GM18858 (cell line): ENCODE measurements at regions not wholly inside any gene's neighbourhood (a gene's known extent, or its start where the extent isn't known, plus 50 kb on each side); places are given as distances from the start of the nearest gene placed in this dataset.
"Not testable (repeated sequence)": the region's sequence is repeated elsewhere in the genome, so short reads cannot be mapped to it uniquely, and the experiment has no call there.

Experiments
- ATAC-seq: cut with Tn5 transposase; IDR thresholded peaks from one replicate; pipeline ENCODE4 v1.9.1; 2021; ENCODE audit not compliant: unreplicated experiment

DNA sequence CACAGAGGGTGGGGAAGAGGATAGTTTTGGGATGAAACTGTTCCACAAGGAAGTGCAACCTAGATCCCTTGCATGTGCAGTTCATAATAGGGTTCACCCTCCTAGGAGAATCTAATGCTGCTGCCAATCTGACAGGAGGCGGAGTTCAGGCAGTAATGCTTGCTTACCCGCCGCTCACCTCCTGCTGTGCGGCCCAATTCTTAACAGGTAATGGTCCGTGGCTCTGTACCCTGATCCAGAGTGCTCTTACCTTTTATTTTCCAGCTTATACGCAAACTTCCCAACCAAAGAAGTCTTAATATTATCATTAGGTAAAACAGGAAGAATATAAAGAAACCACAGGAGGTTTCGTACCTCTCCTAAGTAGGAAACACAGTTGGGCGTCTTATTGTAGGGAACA lies 82.7 kb upstream of the CD302 start:
- ATAC-seq = no peak

GRCh38 chr2:159879051-159879604 lies 81.1 kb upstream of the CD302 start:
- peak; percentile 86 for ATAC-seq

DNA sequence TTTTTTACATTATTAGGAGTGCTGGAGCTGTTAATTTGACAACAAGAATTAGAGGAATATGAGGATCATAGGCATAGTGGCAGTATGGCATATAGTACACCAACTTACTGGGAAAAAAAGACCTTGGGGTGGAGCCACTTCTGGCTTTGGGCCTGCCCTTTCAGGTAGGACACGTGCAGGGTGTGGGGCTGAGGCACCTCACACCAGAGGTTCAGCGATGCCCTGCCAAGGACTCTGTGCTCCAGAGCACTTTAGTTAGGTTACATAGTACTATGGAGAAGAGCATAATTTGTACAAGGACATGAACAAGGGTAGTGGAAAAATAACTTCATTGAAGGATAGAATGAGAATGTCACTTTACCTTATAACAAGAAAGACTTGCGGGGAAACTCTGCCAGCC lies 77.1 kb upstream of the CD302 start:
- no peak for ATAC-seq

GRCh38 chr2:159873258-159873657 lies 75.2 kb upstream of the CD302 start:
- ATAC-seq = no peak

GRCh38 chr2:159872353-159872752 lies 74.3 kb upstream of the CD302 start:
- ATAC-seq = no peak

DNA sequence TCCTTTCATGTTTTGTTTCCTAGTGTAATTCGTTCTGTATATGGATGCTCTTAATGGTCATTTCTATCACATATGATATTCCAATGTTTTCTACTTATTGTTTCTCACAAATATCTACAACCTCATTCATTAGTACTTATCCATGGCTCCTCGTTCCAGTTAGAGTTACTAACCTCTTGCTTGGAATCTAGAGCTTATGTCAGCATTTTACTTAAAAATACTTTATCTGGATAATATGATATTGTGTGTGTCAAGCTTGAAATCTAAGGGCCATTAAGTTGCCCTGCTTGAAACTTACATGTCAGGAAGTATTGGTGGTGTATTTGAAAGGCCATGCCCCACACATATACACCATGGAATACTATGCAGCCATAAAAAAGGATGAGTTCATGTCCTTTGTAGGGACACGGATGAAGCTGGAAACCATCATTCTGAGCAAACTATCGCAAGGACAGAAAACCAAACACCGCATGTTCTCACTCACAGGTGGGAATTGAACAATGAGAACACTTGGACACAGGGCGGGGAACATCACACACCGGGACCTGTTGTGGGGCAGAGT lies 70.7 kb upstream of the CD302 start:
- ATAC-seq = not testable (repeated sequence)

DNA sequence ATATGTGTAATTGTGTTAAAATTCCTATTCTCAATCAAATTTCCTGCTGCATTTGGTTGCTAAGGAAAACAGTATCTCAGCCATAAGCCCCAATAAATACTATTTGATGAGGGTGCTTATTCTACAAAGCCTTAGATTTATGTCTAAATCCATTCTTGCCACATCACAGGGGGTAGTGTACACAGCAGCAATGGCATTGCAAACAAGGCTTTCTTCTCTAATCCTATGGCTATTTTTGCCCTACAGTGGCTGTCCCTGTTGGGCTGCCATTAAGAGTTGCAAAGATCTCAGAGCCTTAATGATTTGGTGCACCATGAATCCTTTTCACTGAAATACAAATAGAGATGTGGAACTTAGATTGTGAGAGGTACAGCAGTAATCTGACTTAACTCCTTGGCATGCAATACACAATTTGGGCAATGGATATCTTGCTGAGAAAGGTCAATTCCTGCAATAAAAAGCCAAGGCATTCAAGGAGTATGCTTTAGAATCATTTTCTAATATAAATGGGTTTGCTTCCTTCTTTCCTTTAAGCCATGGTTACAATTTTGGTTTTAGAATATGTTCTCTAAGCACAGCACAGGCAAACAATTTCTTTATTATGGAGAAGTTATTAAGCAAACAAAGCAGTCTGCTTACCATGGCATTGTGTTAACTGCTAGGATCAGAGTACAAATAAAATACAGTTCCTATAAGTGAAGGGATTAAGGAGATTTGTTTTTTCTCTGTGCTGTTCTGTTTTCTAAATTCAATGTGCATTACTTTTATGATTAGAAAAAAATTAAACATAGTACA lies 69.8 kb upstream of the CD302 start:
- no peak for ATAC-seq

DNA sequence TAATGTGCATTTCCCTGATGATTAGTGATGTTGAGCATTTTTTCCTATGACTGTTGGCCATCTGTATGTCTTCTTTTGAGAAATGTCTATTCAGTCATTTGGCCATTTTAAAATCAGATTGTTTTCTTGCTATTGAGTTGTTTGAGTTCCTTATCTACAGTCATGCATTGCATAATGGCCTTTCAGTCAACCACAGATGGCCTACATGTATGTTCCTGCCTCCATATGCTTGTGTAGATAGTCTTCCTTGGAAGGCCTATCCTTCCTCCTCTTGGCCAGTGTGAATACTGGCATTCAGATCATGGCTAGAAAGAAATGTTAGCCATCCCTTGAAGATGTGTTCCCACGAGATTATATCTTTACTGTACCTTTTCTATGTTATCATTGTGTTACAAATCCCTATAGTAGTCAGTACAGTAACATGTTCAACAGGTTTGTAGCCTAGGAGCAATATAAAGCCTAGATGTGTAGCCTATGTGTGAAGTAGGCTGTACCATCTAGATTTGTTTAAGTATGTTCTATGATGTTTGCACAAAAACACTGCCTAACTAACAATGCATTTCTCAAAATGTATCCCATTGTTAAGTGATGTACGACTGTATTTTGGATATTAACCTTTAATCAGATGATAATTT lies 65.6 kb upstream of the CD302 start:
- ATAC-seq = no peak

DNA sequence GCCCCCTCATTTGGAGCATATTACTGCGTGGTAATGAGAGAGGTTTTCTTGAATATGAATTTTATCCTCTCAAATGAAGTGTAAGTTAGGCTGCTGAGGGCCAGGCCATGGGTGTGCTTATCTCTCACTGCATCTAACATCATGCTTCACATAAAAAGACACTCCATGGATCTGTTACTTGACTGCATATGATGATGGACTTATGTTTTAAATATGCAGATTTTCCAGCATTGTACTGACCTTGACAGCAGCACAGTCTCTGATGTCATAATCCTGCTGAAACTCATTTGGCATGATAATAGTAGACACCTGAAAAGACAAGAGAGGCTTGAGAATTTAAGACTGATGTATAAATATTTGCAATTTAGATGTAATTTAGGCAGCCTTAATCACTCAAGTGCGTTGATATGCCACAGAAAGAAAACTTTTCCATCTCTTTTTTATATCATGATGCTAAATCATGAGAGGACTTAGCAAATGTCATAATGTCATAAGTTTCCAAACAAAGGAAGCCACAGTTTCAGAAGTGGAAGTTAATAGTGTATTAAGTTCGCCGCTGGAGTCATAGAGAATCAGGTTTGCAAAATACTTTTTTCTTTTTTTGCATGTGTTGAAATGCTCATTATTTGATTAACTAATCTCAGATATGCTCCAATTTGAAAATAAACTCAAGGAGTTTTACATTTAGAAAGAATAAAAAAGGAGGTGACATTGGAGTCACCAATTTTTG lies 62.7 kb upstream of the CD302 start:
- no peak for ATAC-seq

- ATAC-seq = no peak
Observed at GRCh38 chr2:159859583-159859982, 61.6 kb upstream of the CD302 start.

- no peak for ATAC-seq
Observed at GRCh38 chr2:159856760-159857159, 58.8 kb upstream of the CD302 start.

DNA sequence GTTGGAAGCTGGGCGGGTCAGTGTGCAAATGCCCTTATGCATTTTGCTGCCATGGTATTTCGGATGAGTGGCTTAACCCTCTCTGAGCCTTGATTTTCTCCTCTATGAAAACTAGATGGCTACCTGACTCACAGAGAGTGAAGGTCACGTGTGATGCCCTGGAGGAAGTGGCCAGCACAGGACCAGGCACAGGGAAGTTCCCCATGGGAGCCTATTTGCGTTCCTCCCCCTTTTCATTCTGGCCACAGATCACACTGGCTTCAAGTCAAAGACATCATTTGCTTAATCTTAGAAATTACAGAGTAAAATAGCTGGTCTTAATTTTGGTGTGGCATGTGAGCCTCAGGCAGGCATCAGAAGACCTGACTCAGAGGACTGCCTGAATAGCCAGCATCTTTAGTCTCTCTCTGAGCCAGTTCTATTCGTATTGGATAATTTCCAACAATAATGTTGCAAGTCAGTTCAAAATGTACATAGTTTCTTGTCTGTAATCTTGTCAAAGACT lies 57.6 kb upstream of the CD302 start:
- ATAC-seq = no peak

- ATAC-seq = no peak
Observed at GRCh38 chr2:159855143-159855542, 57.1 kb upstream of the CD302 start.

DNA sequence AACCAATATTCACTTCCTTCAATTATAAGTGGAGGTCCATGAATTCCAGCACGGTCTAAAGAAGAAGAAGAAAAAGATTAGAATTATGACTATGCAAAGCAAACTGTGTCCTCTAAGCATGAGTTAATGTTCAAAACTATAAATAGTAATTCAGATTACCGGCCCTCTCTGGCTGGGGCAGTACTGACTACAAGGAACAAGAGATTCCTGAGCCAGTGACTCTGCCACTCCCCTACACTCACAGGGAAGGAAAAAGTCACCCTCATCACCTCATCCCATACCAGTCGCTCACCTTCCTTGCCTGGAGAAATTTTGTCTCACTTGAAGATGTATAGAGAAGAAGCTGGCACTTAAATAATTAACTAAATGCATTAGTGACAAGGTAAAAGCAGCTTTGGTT lies 56.5 kb upstream of the CD302 start:
- ATAC-seq = no peak

- no peak for ATAC-seq
Observed at GRCh38 chr2:159853101-159853500, 55.1 kb upstream of the CD302 start.

- no peak for ATAC-seq
Observed at GRCh38 chr2:159851941-159852340, 53.9 kb upstream of the CD302 start.

DNA sequence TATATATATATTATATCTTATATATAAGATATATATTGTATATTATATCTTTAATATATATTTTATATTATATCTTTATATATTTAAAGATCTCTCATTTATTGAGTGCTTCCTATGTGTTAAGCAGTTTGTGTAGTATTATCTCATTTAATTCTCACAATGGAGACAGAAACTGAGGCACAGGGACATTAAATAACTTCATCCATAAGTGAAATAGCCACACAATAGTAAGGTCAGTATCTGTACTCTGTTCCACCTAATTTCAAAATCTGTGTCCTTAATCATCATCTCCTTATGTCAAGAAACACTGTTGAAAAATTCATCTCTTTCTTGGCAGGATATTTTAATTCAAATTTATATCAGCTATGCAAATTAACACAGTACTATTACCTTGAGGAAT lies 52.8 kb upstream of the CD302 start:
- ATAC-seq = no peak

GRCh38 chr2:159849160-159849813 lies 51.3 kb upstream of the CD302 start:
- ATAC-seq = no peak
